ENCODE measurements at regions not wholly inside any gene's neighbourhood (a gene's known extent, or its start where the extent isn't known, plus 50 kb on each side); places are given as distances from the start of the nearest gene placed in this dataset.
"Not testable (repeated sequence)": the region's sequence is repeated elsewhere in the genome, so short reads cannot be mapped to it uniquely, and the experiment has no call there.

DNA sequence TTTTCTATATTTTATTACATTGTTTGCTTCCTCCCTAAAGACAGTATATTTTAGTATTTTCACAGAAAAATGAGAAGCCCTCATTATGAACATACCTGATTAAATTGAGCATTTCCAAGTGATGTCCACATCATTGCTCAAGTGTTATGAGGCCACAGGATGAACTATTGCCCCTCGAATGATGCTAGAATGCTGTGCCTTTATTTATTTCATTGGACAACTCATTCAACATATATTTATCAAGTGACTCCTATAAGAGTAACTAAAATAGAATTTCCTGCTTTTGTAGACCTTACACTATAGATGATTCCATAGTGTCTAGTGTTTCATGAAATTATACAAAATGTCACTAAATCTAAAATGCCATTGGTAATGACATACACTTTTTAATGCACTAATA is 187.8 kb upstream of the NOTCH2NLA start:
- H3K27me3 ChIP-seq (ENCODE audit: control insufficient read depth, insufficient read depth, low read length); DNase-seq (ENCODE audit: low read depth); H3K36me3 ChIP-seq (ENCODE audit: control insufficient read depth, insufficient read depth, low read length); CTCF ChIA-PET; H3K4me3 ChIP-seq (ENCODE audit: low read depth, low read length); POLR2A ChIA-PET: not testable (repeated sequence)

DNA sequence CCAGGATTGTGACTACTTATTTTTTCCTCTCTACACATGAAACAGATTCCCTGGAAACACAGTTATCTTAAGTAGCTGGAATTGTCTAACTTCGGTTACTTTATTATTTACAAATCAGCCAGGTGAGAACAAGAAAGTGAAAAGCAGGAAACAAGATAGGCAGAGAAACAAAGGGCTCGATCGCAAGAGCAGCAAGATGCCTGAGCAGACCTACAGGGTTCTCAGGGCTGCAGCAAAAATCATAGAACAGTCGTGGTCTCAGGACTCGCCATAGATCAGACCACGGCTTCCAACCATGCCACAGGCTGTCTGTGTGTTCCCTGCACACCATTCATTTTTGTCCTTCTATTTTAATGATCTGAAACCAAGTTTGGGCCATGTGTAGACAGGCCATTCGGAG is 186.2 kb upstream of the NOTCH2NLA start:
- H3K4me3 ChIP-seq (ENCODE audit: low read depth, low read length); H3K27me3 ChIP-seq (ENCODE audit: control insufficient read depth, insufficient read depth, low read length); CTCF ChIA-PET; POLR2A ChIA-PET; DNase-seq (ENCODE audit: low read depth); H3K36me3 ChIP-seq (ENCODE audit: control insufficient read depth, insufficient read depth, low read length): not testable (repeated sequence)

DNA sequence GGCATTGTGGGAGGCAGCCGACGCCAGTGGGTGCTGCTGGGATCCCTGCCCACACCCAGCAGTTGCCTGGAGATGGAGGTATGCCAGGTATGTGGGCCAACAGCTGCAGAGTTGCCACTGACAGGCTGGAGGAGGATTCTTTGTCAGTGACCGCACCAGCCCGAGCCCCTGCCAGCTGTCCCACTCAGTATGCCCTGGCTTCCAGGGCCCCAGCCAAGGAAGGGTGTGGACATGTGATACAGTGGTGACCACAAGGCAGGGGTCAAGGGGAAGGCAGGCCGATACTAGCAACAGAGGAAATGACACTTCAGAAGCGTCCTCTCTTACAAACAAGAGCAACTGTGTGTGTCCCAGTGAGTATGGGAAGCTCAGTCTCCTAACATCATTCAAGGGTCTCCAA is 185.1 kb upstream of the NOTCH2NLA start:
- H3K36me3 ChIP-seq (ENCODE audit: control insufficient read depth, insufficient read depth, low read length); POLR2A ChIA-PET; DNase-seq (ENCODE audit: low read depth); H3K4me3 ChIP-seq (ENCODE audit: low read depth, low read length); H3K27me3 ChIP-seq (ENCODE audit: control insufficient read depth, insufficient read depth, low read length); CTCF ChIA-PET: not testable (repeated sequence)

DNA sequence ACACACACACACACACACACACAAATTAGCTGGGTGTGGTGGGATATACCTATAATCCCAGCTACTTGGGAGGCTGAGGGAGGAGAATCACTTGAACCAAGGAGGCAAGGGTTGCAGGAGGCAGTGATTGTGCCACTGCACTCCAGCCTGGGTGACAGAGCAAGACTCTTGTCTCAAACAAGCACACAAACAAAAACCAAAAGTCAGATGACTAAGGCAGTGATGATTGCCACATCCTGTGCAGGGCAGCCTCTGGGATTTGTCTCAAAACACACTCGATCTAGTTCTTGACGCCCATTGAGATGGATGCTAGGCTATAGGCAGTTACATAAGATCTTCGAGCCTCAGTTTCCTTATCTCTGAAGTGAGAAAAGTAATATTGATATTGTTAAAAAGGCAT is 183.1 kb upstream of the NOTCH2NLA start:
- H3K4me3 ChIP-seq (ENCODE audit: low read depth, low read length); POLR2A ChIA-PET; CTCF ChIA-PET; H3K27me3 ChIP-seq (ENCODE audit: control insufficient read depth, insufficient read depth, low read length); DNase-seq (ENCODE audit: low read depth); H3K36me3 ChIP-seq (ENCODE audit: control insufficient read depth, insufficient read depth, low read length): not testable (repeated sequence)

DNA sequence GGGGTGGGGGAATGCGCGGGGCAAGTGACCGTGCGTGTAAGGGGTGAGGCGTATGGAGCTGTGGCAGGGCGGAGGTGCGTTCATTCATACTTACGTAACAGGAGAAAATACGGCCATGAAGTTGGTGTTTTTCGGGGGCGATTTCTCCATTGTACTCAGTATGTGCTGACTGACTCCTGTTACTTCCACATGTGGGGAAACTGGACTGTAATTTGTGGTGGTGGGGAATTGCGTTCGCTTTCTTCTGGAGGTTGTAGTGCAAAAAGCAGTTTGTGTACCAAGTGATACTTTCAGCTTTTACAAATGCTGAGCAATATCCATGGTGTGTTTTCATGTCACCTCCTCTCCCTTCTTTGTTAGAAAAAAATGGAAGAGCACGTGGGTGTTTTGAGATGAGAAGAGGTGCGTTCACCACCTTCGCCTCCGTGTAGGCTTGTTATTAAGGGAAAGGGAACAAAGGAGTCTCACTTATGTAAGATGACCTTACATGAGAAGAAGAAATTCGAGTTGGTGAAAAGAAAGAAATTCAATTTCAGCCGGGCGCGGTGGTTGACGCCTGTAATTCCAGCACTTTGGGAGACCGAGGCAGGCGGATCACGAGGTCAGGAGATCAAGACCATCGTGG is 181.1 kb upstream of the NOTCH2NLA start:
- H3K36me3 ChIP-seq (ENCODE audit: control insufficient read depth, insufficient read depth, low read length); CTCF ChIA-PET; POLR2A ChIA-PET; H3K27me3 ChIP-seq (ENCODE audit: control insufficient read depth, insufficient read depth, low read length): not testable (repeated sequence)
- H3K4me3 ChIP-seq (ENCODE audit: low read depth, low read length): peak overlapping the region; percentile 9
- DNase-seq (ENCODE audit: low read depth): peak; percentile 26

DNA sequence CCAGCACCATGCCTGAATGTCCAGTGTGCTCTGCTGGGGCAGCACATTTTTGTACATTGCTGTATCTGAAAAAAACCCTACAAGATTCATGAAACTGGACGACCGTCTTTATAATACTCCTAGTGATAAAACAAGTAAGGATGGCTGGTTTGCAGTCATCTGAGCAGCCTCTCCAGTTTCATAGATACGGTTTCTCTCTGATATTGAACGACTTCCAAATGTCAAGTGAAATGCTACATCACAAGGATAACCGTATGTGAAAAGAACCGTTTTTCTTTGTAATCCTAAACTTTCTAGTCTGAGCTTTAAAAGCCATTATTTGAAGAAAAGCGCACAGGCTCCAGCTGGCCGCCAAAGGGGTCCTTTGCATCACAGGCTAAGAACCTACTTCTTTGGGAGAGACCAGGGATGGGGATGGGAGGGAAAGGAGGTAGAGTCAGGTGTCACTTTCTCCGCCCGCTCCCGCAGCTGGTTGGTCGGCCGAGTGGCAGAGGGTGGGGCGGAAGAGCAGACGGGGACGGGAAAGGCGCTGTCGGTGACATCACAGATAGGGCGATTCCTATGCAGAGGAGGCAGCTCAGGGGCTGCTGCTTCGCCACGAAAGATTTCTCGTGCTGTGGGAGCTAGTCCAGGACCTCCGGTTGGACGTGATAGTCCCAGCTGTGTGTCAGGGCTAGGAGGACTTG is 180.4 kb upstream of the NOTCH2NLA start:
- peak overlapping the region; percentile 9 for H3K4me3 ChIP-seq (ENCODE audit: low read depth, low read length)
- CTCF ChIA-PET; DNase-seq (ENCODE audit: low read depth): not testable (repeated sequence)

DNA sequence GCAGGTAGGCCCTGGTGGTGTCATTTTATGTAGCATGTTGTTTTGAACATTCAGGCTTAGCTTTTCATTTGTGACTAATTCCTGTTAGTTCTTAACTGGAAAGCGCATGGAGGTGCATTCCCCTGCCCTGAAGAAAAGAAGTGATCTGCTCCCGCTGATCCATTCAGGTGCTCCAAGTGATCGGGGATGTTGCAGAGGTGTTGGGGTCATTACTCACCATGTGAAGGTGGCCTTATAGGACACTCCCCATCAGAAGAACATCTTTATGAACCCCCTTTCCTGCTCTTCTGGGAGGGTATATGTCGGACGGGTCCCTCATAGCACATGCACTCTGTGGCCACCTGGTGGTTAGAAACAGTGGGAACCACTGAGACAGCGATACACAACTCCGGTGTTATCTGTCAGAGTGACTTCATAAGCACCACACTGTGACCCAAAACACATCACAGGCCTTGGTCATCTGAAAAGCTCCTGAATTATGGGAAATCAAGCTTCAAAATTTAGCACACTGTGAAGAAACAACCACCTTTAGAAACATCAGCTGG is 172.5 kb upstream of the NOTCH2NLA start:
- POLR2A ChIA-PET; H3K27me3 ChIP-seq (ENCODE audit: control insufficient read depth, insufficient read depth, low read length); H3K36me3 ChIP-seq (ENCODE audit: control insufficient read depth, insufficient read depth, low read length); H3K4me3 ChIP-seq (ENCODE audit: low read depth, low read length); CTCF ChIA-PET; DNase-seq (ENCODE audit: low read depth): not testable (repeated sequence)
- TF ChIP-seq, protein P1, sequence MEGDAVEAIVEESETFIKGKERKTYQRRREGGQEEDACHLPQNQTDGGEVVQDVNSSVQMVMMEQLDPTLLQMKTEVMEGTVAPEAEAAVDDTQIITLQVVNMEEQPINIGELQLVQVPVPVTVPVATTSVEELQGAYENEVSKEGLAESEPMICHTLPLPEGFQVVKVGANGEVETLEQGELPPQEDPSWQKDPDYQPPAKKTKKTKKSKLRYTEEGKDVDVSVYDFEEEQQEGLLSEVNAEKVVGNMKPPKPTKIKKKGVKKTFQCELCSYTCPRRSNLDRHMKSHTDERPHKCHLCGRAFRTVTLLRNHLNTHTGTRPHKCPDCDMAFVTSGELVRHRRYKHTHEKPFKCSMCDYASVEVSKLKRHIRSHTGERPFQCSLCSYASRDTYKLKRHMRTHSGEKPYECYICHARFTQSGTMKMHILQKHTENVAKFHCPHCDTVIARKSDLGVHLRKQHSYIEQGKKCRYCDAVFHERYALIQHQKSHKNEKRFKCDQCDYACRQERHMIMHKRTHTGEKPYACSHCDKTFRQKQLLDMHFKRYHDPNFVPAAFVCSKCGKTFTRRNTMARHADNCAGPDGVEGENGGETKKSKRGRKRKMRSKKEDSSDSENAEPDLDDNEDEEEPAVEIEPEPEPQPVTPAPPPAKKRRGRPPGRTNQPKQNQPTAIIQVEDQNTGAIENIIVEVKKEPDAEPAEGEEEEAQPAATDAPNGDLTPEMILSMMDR (IDR thresholded peaks at IDR 0.05; ENCODE audit: insufficient read depth, low read depth, low read length): peak; percentile 49

More for the DNA sequence above, 180.4 kb upstream of the NOTCH2NLA start:
- H3K27me3 ChIP-seq (ENCODE audit: control insufficient read depth, insufficient read depth, low read length); H3K36me3 ChIP-seq (ENCODE audit: control insufficient read depth, insufficient read depth, low read length); POLR2A ChIA-PET: not testable (repeated sequence)

DNA sequence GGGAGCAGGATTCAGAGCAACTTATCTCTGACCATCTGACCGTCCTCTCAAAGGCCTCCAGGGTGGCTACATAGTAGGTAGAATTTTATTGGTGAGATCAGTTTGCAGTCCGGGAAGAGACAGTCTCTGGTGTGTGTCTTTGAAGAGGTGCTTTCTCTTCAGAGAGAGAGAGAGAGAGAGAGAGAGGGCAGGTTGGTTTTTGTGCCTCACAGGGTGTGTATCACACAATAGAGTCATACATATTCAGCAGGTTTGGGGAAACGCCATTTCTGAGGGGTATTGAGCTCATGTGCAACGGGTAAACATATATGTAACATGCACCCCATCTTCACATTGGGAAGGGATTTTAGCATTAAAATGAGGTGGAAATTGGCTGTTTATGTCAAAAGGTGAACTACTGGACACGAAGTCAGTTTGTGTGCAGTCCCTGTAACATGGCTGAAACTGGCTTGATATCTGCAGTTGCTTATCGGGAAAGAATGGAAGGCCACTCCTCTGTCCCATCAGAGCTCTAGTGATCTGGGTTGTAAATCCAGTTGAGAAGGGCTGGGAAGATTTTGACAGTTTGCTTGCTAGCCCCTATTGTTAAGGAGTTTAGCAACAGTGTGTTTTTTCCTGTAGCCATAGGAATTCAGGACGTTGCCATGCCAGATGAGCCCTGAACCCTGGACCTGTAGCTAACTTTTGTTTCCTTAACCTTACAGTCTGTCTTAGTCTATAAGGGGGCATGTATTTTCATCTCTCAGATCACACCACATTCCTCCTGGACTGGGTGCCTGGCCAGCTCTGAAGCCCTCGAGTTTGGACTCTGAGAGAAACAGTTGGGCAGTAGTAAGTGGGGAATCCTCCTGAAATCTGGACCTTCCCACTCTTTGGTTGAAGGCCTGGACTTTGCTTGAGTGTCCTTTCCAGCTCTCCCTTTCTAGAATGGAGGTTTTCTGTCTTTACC is 171.6 kb upstream of the NOTCH2NLA start:
- POLR2A ChIA-PET; H3K36me3 ChIP-seq (ENCODE audit: control insufficient read depth, insufficient read depth, low read length); CTCF ChIA-PET; H3K4me3 ChIP-seq (ENCODE audit: low read depth, low read length); H3K27me3 ChIP-seq (ENCODE audit: control insufficient read depth, insufficient read depth, low read length); DNase-seq (ENCODE audit: low read depth): not testable (repeated sequence)

DNA sequence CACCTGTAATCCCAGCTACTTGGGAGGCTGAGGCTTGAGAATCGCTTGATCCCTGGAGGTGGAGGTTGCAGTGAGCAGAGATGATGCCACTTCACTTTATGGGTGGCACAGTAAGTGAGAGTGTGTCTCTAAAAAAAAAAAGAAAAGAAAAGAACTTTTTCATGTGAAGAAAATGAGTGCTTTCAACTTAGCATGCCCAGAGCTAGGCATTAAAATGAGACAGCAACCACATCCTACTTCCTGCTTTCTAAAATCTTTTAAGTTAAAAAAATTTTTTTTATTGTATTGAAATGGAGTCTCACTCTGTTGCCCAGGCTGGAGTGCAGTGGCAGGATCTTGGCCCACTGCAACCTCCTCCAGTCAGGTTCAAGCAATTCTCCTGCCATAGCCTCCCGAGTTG is 170.4 kb upstream of the NOTCH2NLA start:
- CTCF ChIA-PET; DNase-seq (ENCODE audit: low read depth); H3K36me3 ChIP-seq (ENCODE audit: control insufficient read depth, insufficient read depth, low read length); POLR2A ChIA-PET; H3K4me3 ChIP-seq (ENCODE audit: low read depth, low read length); H3K27me3 ChIP-seq (ENCODE audit: control insufficient read depth, insufficient read depth, low read length): not testable (repeated sequence)

DNA sequence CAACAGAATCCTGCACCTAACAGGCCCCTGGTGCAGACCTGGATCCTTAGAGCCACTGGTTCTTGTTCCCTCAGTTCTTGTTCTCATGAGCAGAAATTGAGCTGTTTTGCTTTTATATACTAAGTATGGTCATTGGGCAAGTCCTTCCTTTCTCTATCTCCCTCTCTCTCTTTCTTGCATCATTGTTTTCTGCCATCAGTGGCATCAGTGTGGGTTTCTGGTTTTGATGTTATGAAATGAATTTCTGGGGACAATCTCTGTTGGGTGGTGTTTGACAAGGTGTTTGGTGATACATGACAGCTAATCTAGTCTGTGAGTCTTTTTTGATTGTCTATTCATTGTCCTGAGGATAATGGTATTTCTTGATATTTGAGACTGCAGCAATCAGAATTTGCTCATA is 168.0 kb upstream of the NOTCH2NLA start:
- H3K4me3 ChIP-seq (ENCODE audit: low read depth, low read length); H3K36me3 ChIP-seq (ENCODE audit: control insufficient read depth, insufficient read depth, low read length); CTCF ChIA-PET; DNase-seq (ENCODE audit: low read depth); H3K27me3 ChIP-seq (ENCODE audit: control insufficient read depth, insufficient read depth, low read length); POLR2A ChIA-PET: not testable (repeated sequence)

DNA sequence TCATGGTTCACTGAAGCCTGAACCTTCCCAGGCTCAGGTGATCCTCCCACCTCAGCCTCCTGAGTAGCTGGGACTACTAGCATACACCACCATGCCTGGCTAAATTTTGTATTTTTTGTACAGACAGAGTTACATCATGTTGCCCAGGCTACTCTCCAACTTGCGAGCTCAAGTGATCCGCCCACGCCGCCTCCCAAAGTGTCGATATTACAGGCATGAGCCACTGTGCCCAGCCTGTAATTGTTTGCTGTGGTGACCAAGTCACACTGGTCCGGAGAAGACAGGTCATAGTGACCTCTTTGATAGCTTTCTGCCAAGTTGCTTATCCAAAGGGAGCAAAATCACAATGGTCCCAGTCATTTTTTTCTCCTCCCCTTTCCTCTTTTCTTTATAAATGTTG is 167.4 kb upstream of the NOTCH2NLA start:
- POLR2A ChIA-PET: not testable (repeated sequence)

DNA sequence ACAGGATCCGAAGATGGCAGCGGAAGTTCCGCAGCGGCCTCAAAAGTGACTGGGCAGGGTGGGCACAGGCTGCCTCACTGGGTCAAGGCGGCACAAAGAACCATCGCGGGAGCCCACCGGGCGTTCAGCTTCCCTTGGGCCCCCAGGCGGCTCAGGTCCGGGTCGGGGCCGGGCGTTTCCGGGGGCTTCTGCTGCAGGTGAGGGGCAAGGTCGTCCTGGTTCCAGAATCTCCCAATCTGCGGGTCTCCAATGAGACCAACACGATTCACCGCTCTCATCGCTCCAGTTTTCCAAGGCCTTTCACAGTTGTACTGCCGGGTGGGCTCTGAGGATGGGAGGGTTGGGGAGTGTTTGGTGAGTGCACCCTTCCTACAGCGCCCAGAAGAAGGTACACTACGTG is 165.0 kb upstream of the NOTCH2NLA start:
- H3K36me3 ChIP-seq (ENCODE audit: control insufficient read depth, insufficient read depth, low read length); POLR2A ChIA-PET; DNase-seq (ENCODE audit: low read depth); H3K27me3 ChIP-seq (ENCODE audit: control insufficient read depth, insufficient read depth, low read length); H3K4me3 ChIP-seq (ENCODE audit: low read depth, low read length); CTCF ChIA-PET: not testable (repeated sequence)

More for the DNA sequence above, 167.4 kb upstream of the NOTCH2NLA start:
- H3K36me3 ChIP-seq (ENCODE audit: control insufficient read depth, insufficient read depth, low read length); CTCF ChIA-PET; DNase-seq (ENCODE audit: low read depth); H3K4me3 ChIP-seq (ENCODE audit: low read depth, low read length); H3K27me3 ChIP-seq (ENCODE audit: control insufficient read depth, insufficient read depth, low read length): not testable (repeated sequence)

Measured in BJ (cell line).